ENCODE measurements at regions not wholly inside any gene's neighbourhood (a gene's known extent, or its start where the extent isn't known, plus 50 kb on each side); places are given as distances from the start of the nearest gene placed in this dataset.
"Not testable (repeated sequence)": the region's sequence is repeated elsewhere in the genome, so short reads cannot be mapped to it uniquely, and the experiment has no call there.

DNA sequence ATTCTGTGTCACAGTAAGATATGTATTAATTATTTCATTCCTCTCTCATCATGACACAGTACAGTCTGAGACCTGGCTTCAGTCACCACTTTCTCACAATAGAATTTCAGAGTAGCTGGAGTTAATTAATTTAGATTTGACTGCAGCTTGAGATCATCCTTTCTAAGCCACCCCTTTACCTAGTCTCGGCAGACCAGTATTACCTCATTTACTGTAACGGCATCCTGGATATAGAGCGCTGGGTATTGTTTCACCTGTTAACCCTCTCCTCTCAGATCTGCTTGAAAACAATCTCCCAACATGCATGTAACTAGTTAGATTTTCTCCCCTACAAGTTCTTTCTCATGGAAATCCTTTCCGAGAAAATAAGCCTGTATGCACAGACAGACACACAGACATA lies 1057.5 kb downstream of the GATA3 start:
- no peak for DNase-seq (ENCODE audit: low read depth)

DNA sequence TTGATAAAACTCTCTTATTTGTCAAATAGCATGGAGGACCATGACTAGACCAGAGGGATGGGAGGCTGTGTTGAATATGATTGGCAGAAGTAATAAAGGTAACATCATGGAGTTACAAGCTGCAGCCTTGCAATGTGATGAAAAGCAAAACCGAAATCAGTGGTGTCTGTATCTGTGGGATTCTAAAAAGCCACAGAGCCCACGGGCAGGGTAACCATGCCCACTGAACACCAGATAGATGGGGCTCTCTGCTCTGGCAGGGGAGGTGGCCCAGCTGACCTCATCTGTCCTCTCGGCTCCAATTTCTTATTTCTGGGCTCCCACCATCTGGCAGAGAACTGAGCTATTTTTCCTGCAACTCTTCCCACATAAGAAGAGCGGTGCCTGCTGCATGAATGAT lies 1072.2 kb downstream of the GATA3 start:
- no peak for DNase-seq (ENCODE audit: low read depth)

DNA sequence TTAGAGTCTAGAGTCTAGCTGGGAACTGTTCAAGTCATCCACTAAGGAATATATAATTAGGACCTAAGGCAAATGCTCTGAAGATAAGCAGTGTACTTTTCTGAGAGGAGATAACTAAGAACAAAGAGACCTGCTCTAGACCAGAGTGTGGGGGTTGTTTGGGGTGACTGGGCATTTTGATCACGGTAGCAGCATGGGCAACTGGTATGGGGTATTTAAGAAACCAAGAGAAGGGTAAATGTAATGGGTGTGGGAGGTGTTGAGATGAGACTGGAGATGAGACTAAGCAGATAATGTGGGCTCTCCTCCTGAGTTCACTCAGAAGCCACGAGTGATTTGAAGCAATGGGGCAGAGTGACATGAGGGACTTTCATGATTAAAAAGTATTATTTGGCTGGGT lies 1082.9 kb downstream of the GATA3 start:
- DNase-seq (ENCODE audit: low read depth): no peak

DNA sequence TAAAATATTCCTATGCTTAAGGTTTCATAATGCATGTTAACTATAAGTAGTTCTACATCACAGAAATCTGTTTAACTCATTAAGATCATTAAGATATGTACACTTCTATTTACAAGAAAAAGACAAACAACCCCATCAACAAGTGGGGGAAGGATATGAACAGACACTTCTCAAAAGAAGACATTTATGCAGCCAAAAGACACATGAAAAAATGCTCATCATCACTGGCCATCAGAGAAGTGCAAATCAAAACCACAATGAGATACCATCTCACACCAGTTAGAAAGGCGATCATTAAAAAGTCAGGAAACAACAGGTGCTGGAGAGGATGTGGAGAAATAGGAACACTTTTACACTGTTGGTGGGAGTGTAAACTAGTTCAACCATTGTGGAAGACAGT lies 1084.3 kb downstream of the GATA3 start:
- DNase-seq (ENCODE audit: low read depth): not testable (repeated sequence)

DNA sequence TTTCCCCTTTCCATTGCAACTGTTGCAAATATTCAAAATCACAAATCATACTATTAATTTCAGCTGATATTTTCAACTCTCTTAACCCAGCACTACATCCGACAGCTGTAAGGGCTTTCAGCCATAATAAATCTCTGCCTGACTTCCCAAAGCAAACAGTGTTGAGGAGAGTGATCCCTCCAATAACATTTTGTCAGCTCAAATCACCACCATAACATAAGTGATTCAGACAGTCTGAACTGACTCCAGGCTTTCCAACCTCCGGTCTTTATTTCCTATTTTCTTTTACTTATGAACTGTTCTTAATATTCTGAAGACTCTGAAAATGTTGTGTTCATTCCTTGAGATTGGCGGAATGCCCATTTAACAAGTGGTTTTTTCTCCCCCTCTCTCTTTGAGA lies 1085.9 kb downstream of the GATA3 start:
- no peak for DNase-seq (ENCODE audit: low read depth)

DNA sequence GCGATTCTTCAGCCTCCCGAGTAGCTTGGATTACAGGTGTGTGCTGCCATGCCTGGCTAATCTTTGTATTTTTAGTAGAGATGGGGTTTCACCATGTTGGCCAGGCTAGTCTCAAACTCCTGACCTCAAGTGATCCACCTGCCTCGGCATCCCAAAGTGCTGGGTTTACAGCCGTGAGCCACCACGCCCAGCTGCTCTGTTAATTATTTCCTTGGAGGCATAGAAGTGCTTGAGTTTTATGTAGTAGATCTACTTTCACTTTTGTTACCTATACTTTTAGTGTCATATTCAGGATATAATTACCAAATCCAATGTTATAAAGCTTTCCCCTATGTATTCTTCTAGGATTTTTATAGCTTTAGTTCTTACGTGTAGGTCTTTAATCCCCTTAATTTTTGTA lies 1093.0 kb downstream of the GATA3 start:
- DNase-seq (ENCODE audit: low read depth): no peak

DNA sequence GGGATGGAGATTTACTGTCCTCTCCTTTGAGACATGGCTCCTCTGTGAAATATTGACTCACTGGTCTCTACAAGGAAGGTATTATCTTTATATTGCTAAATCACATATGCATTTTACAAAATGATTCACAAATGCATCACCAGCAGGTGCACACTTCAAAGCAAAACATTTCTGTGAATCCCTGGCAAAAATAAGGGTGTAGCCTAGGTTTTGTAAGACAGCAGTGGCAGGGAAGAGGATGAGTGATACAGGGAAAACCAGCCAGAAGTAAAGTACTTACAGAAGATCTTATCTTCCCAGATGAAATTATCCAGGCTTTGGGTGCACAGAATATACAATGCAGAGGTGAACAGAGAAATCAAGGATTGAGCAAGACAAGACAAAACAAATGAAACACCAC lies 1094.6 kb downstream of the GATA3 start:
- no peak for DNase-seq (ENCODE audit: low read depth)

DNA sequence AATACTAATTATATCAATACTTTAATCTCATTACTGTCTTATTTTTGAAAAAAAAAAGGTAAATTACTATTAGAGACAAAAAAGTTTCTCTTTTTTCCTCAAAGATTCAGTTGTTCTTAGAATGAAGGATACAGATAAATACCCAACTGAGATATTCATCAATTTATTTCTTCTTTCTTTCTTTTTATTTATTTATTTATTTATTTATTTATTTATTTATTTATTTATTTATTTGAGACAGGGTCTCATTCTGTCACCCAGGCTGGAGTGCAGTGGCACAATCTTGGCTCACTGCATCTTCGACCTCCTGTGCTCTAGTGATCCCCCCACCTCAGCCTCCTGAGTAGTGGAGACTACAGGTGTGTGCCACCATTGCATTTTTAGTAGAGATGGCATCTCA lies 1098.6 kb downstream of the GATA3 start:
- DNase-seq (ENCODE audit: low read depth): not testable (repeated sequence)

DNA sequence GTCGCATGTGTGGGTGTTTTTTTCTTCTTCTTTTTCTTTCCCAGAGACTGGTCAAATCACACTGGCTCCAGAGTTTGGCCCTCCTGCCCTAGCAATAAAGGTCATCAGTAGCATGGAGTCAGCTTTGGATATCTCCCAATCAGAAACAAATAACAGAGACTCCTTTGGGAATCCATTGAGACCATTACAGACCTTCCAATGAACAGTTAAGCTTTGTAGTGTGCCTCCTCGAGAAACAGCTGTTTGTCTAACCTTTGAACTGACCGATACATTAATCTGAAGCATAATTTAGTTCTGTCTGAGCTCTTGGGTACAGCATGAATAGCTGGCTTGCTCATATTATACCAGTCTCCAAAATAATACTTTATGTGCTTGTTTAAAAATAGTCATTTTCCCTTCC lies 1103.2 kb downstream of the GATA3 start:
- DNase-seq (ENCODE audit: low read depth): no peak

DNA sequence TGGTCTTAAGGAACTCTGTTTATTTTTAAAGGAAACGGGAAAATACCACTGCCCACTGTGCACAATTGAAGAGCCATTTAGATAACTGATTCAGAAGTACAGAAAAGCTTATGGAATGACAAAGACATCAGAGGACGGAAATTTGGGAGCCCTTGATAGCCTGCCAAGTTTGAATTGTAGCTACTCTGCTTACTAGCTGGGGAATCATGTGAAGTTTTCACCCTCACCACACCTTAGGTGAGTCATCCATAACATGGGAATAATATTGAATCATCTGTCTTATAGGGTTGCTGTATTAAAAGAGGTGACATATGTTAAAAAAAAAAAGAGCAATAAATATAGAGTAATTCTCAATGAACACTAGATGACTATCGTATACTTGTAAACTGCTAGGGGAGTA lies 1104.2 kb downstream of the GATA3 start:
- DNase-seq (ENCODE audit: low read depth): no peak

DNA sequence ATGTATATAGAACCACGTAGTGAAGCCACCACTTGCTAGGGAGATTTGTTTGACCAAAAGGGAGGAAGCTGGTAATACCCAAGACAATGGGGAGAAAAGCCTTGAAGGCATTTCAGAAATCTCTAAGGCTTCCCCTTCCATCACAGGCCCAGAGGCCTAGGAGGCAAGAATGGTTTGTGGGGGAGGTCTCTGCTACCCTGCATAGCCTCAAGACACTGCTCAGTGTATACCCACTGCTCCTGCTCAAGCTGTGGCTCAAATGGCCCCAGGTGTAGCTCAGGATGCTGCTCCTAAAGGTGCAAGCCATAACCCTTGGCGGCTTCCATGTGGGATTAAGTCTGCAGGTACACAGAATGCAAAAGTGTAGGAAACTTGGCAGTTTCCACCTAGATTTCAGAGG lies 1105.8 kb downstream of the GATA3 start:
- DNase-seq (ENCODE audit: low read depth): no peak

DNA sequence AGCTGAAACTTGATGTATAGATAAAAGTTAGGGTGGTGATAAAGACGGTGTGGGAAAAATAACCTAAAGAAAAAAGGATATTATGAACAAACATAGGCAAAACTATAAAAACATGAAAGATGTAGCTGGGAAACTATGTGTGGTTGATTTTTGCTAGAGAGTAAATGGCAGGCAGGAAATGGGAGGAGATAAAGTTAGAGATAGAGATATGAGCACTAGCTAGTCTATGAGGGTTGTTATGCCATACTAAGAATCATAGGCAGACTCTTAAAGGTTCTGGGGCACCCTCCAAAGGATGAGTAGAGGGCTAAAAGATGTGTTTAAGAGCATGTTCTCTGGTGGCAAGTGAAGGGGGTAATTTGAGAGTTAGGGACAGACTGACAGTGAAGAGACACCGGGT lies 1109.2 kb downstream of the GATA3 start:
- no peak for DNase-seq (ENCODE audit: low read depth)

DNA sequence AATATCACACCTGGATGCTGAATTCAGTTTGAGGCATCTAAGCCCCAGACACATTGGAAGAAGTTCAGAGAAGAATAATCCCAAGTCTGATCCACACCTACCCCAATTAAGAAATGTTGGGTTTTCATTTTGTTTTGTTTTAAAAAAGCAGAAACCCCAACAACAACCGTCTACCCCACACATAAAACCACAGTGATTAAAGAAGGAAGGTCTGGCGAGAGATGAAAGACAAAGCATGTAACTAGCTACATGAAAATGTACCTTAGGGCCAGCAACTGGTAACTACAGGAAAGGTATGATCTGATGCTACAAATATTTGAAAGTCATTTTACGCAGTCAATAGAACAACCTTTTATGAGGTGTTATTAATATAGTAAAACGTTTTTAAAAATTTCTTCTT lies 1112.3 kb downstream of the GATA3 start:
- DNase-seq (ENCODE audit: low read depth): no peak

DNA sequence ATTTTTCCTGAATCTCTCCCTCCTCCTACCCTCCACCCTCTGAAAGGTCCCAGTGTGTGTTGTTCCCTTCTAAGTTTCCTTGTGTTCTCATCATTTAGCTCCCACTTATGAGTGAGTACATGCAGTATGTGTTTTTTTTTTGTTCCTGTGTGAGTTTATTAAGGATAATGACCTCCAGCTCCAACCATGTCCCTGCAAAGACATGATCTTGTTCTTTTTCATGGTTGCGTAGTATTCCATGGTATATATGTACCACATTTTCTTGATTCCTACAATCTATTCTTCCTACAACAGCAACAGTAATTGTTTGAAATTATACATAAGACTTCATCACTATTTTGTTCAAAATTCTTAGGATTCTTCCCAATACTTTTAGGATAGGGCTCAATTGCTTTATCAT lies 1117.8 kb downstream of the GATA3 start:
- DNase-seq (ENCODE audit: low read depth): no peak

DNA sequence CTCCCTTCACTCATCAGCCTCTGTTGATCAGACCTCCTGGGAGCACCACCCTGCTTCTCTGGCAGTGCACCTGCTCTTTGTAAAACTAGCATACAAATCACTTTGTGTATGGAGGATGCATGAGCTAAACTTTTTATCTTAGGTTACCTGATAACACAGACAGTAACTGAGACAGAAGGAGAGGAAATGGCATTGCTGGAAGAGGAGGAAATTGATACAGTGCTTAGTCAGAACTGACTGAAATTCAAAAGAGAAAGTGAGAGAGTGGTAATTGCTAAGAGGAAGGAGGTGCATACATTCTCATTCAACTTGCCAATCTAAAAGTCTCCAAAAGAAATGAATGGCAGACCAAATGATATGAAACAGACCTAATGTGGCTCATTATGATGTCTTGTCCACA lies 1120.7 kb downstream of the GATA3 start:
- no peak for DNase-seq (ENCODE audit: low read depth)

DNA sequence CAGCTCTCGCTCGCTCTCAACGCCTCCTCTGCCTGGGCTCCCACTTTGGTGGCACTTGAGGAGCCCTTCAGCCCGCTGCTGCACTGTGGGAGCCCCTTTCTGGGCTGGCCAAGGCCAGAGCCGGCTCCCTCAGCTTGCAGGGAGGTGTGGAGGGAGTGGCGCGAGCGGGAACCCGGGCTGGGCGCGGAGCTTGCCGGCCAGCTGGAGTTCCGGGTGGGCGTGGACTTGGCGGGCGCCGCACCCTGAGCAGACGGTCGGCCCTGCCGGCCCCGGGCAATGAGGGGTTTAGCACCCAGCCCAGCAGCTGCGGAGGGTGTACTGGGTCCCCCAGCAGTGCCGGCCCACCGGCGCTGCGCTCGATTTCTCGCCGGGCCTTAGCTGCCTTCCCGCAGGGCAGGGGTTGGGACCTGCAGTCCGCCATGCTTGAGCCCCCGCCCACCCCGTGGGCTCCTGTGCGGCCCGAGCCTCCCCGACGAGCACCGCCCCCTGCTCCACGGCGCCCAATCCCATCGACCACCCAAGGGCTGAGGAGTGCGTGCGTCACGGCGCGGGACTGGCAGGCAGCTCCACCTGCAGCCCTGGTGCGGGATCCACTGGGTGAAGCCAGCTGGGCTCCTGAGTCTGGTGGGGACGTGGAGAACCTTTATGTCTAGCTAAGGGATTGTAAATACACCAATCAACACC lies 1128.9 kb downstream of the GATA3 start:
- not testable (repeated sequence) for DNase-seq (ENCODE audit: low read depth)

DNA sequence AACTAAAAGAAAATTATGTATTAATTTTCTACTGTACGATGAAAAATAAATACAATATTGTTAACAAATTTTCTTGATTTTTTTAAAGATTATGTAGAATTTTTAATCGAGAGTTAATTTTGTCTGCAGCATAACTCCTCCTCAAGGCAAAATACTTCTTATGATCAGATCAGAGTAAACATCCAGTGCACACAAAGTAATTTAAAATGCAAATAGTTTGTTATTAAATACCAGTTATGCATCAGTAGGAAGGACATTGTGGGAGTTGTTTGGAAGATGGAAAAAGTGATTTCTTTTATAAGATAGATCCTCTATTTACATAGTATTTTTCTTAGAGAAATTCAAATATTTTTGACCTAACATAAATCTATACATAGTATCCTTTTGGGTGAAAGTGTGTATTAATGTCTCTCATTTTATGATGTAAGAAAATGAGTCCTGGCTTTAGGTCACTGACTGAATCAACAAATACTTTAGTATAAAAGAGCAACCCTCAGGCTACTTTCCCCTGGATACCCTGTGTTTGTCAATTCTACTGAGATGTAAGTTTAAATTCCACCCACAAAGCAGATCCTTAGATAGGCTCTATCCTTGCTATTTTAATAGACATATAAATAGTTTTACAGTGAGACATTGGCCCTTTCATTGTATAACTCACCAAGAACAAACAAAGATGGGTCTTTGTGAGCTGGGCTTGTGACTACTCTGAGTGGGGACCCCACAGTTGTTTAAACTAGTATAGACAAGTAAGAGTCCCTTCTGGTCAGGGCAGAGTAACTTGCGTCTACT lies 1133.7 kb downstream of the GATA3 start:
- DNase-seq (ENCODE audit: low read depth): no peak

DNA sequence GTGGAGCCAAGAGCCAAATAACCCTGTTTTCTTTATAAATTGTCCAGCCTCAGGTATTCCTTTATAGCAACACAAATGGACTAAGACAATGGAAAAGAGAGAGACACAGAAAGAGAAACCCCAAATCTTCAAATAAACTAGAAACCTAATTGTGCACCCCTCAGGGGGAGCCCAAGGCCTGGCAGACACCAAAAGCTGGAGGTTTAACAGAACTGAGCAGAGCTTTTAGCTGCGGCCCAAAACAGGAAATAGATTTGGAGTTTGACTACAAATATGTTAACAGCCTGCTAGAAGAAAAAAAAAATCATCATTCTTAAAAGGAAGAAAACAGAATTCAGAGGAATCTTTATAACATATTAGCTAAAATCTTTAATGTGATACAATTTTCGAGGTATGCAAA lies 1135.0 kb downstream of the GATA3 start:
- DNase-seq (ENCODE audit: low read depth): no peak

DNA sequence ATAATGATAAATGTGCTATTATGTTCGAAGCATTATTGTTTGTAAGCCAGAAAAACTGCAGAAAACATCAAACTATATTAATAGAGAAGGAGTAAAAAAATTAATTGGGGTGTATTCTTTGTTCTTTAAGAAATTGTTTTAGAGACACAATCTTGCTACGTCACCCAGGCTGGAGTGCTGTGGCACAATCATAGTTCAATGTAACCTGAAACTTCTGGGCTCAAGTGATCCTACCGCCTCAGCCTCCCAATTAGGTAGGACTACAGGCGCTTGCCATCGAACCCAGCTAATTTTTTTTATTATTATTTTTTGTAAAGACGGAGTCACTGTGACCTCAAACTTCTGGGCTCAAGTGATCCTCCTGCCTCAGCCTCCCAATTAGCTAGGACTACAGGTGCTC lies 1138.6 kb downstream of the GATA3 start:
- no peak for DNase-seq (ENCODE audit: low read depth)

DNA sequence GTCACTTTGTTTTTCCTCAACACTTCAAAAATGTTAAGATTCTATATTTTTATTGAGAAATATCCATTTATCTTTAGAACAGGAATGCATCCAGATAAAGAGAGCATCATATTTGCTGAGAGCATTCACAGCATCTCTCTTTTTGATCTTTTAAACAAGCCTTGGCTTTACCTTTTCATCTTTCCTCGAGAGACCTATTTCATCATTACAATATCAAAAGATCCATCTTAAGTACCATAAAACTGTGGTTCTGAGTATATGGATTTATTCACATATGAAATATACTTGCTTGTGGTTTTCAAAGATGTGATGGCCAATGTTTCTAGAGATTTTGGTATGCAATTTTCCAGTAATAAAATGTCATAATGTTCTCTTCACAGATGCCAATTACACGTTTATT lies 1140.9 kb downstream of the GATA3 start:
- DNase-seq (ENCODE audit: low read depth): no peak

DNA sequence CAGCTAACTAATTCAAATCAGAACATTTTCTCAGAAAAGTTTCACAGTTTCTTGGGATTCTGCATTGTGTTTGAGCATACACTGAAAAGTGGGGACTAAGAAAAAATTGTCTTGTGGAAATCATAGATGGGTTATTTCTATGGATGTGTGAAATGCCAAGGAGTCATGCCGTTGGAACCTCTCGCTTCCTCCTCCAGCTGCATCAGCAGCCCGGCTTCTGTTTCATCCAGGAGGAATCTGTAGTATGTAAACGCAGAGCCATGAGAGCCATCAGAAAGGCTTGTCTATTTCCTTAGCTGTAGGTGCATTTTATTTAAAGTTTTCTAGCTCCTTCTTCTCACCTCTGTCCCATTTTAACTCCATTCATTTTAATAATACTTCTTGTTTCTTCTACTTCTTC lies 1144.1 kb downstream of the GATA3 start:
- no peak for DNase-seq (ENCODE audit: low read depth)

DNA sequence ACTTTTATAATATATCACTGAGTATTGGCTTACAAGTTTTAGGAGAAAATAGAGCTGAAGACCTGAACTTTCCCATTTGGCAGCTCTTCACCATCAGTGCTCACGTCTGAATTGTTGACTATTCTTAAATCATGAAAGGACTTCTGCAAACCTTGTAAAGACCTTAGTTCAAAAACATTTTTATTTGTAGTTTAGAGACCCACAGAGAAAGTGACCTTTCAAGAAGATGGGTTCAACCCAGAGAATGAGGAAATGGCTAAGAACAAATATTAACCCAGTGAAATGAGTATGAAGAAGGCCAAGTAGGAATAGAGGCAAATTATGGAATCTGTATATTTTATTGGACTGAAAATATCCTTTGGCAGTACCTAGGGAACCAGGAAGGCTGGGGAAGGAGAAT lies 1151.1 kb downstream of the GATA3 start:
- no peak for DNase-seq (ENCODE audit: low read depth)

DNA sequence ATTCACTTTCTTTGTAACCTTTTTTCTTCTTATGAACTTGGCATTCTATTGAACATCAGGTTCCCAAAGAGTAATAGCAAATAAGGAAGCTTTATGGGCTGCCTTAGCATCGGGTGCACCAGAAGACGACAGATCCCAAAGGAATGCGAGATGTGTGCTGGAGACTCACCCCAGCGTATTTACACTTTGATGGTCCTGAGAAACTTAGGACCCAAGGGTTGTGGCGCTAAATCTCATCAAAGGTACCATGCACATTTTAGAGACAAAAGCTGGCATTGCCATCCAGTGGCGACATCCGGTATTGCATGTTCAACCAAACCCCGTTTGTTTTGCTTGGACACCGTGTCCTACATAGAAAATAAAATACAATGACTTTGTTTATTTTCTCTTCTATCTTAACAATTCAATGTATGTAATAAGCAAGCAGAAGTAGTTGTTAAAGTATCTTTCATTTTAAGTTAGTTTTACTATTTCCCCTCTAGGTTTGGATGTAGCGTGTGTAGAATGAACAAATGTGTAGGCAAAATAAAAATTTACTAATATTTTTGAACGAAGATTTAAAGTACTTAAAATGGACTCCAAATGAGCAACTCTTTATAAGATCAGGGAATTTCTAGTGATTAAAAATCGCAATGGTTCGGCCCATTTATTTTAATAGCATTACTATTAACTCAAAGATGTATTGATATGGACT lies 1154.8 kb downstream of the GATA3 start:
- peak; percentile 33 for DNase-seq (ENCODE audit: low read depth)
